ENCODE measurements at regions not wholly inside any gene's neighbourhood (a gene's known extent, or its start where the extent isn't known, plus 50 kb on each side); places are given as distances from the start of the nearest gene placed in this dataset.

DNA sequence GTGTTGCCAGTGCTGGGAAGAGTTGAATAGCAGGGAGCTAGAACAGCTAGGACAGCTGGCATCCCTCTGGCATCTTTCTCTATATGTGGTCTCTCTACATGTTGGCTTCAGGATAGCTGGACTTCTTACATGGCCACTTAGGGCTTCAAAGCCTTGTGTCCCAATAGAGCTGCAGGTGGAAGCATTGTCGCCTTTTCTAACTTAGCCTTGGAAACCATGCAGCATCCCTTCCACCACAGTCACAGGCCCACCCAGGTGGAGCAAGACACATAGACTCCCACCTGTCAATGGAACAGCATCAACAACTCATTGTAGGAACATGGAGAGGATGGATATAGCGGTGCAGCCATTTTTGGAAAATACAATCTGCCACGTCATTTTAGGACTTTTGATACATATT, 149.0 kb downstream of the AASDH start:
- no peak for TF ChIP-seq TAF1 (IDR thresholded peaks at IDR 0.05; ENCODE audit: borderline replicate concordance, low read depth, low read length)
- no peak for TF ChIP-seq RAD21 (IDR thresholded peaks at IDR 0.05; ENCODE audit: low read length)
- TF ChIP-seq CHD2 (IDR thresholded peaks at IDR 0.05; ENCODE audit: low read length, partially characterized antibody) = no peak
- no peak for TF ChIP-seq CTCF (IDR thresholded peaks at IDR 0.05)
- no peak for TF ChIP-seq GABPA (IDR thresholded peaks at IDR 0.05; ENCODE audit: low read depth)
- TF ChIP-seq IRF3 (IDR thresholded peaks at IDR 0.05; ENCODE audit: low read depth, low read length) = no peak
- TF ChIP-seq GATA2 (CRISPR knock-in tag; IDR thresholded peaks at IDR 0.05) = no peak
- TF ChIP-seq USF2 (IDR thresholded peaks at IDR 0.05; ENCODE audit: borderline replicate concordance, low read depth, low read length) = no peak
- TF ChIP-seq, protein P1, sequence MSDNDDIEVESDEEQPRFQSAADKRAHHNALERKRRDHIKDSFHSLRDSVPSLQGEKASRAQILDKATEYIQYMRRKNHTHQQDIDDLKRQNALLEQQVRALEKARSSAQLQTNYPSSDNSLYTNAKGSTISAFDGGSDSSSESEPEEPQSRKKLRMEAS (IDR thresholded peaks at IDR 0.05; ENCODE audit: low read depth) = no peak
- no peak for TF ChIP-seq SIN3A (IDR thresholded peaks at IDR 0.05; ENCODE audit: borderline replicate concordance, low read depth, low read length)
- no peak for TF ChIP-seq EZH2phosphoT487 (IDR thresholded peaks at IDR 0.05; ENCODE audit: borderline replicate concordance, low read depth)
- TF ChIP-seq POLR2AphosphoS5 (IDR thresholded peaks at IDR 0.05; ENCODE audit: low read depth, low read length) = no peak
- TF ChIP-seq, protein P2, sequence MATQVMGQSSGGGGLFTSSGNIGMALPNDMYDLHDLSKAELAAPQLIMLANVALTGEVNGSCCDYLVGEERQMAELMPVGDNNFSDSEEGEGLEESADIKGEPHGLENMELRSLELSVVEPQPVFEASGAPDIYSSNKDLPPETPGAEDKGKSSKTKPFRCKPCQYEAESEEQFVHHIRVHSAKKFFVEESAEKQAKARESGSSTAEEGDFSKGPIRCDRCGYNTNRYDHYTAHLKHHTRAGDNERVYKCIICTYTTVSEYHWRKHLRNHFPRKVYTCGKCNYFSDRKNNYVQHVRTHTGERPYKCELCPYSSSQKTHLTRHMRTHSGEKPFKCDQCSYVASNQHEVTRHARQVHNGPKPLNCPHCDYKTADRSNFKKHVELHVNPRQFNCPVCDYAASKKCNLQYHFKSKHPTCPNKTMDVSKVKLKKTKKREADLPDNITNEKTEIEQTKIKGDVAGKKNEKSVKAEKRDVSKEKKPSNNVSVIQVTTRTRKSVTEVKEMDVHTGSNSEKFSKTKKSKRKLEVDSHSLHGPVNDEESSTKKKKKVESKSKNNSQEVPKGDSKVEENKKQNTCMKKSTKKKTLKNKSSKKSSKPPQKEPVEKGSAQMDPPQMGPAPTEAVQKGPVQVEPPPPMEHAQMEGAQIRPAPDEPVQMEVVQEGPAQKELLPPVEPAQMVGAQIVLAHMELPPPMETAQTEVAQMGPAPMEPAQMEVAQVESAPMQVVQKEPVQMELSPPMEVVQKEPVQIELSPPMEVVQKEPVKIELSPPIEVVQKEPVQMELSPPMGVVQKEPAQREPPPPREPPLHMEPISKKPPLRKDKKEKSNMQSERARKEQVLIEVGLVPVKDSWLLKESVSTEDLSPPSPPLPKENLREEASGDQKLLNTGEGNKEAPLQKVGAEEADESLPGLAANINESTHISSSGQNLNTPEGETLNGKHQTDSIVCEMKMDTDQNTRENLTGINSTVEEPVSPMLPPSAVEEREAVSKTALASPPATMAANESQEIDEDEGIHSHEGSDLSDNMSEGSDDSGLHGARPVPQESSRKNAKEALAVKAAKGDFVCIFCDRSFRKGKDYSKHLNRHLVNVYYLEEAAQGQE (IDR thresholded peaks at IDR 0.05; ENCODE audit: low read depth, low read length) = no peak
- no peak for TF ChIP-seq PBX3 (IDR thresholded peaks at IDR 0.05)
